PC-3 (cell line): ENCODE measurements at regions not wholly inside any gene's neighbourhood (a gene's known extent, or its start where the extent isn't known, plus 50 kb on each side); places are given as distances from the start of the nearest gene placed in this dataset.

ENCODE experiments used
- EZH2 ChIP-seq: fragments of 300-600 bp; sonication (generic); IDR thresholded peaks from one replicate; pipeline ENCODE4 v1.6.1; 2017; ENCODE audit warnings: antibody characterized with exemption, mild to moderate bottlenecking, low read length; ENCODE audit not compliant: unreplicated experiment
- TF ChIP-seq, protein P1 (sequence below): fragments of 300-600 bp; sonication (generic); conservative IDR thresholded peaks from 2 replicates; pipeline ENCODE4 v1.5.1; 2017; ENCODE audit warnings: antibody characterized with exemption, low read depth, mild to moderate bottlenecking, low read length

DNA sequence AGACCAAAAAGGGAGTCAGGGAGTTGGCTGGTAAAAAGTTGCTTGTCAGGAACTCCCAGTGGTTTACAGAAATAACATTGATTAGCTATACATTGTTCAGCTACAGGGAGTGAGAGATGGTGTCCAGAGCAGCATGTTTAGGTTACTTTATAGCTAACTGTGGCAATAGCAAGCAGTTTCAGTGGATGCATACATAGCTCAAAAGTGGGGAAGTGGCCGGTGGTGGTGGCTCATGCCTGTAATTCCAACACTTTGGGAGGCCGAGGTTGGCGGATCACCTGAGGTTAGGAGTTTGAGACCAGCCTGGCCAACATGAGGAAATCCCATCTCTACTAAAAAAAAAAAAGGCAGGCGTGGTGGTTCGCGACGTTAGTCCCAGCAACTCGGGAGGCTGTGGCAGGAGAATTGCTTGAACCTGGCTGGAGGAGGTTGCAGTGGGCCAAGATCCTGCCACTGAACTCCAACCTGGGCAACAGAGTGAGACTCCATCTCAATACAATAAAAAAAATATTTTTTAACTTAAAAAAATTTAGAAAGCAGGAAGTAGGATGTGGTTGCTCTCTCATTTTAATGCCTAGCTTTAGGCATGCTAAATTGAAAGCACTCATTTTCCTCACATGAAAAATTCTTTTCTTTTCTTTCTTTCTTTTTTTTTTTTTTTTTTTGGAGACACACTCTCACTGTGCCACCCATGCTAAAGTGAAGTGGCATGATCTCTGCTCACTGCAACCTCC, 109.7 kb downstream of the PPIAL4G start:
- TF ChIP-seq, protein P1, sequence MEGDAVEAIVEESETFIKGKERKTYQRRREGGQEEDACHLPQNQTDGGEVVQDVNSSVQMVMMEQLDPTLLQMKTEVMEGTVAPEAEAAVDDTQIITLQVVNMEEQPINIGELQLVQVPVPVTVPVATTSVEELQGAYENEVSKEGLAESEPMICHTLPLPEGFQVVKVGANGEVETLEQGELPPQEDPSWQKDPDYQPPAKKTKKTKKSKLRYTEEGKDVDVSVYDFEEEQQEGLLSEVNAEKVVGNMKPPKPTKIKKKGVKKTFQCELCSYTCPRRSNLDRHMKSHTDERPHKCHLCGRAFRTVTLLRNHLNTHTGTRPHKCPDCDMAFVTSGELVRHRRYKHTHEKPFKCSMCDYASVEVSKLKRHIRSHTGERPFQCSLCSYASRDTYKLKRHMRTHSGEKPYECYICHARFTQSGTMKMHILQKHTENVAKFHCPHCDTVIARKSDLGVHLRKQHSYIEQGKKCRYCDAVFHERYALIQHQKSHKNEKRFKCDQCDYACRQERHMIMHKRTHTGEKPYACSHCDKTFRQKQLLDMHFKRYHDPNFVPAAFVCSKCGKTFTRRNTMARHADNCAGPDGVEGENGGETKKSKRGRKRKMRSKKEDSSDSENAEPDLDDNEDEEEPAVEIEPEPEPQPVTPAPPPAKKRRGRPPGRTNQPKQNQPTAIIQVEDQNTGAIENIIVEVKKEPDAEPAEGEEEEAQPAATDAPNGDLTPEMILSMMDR, result no peak
- no peak for TF ChIP-seq EZH2
